Endothelial cell of umbilical vein (primary cell): ENCODE measurements at regions not wholly inside any gene's neighbourhood (a gene's known extent, or its start where the extent isn't known, plus 50 kb on each side); places are given as distances from the start of the nearest gene placed in this dataset.

Experiments used
- CTCF ChIP-seq, 2 donors: IDR thresholded peaks; 1 replicate in 1 of 2; 2 replicates in 1 of 2; pipeline ENCODE4 v1.5.1; 2011; ENCODE audit warnings: low read length in 2 of 2, mild to moderate bottlenecking in 2 of 2, moderate library complexity in 2 of 2, control low read depth in 1 of 2, inconsistent platforms in 1 of 2, low read depth in 1 of 2; ENCODE audit not compliant: insufficient read depth in 1 of 2; ENCODE audit errors: extremely low read depth in 1 of 2
- EZH2 ChIP-seq: IDR thresholded peaks from 2 replicates; pipeline ENCODE4 v1.6.1; 2012; ENCODE audit warnings: borderline replicate concordance, low read depth, mild to moderate bottlenecking, moderate library complexity, low read length, inconsistent platforms; ENCODE audit not compliant: severe bottlenecking
- JUN ChIP-seq: IDR thresholded peaks from 2 replicates; pipeline ENCODE4 v1.6.1; 2011; ENCODE audit warnings: borderline replicate concordance, low read depth; ENCODE audit not compliant: insufficient read length, insufficient read depth
- MAX ChIP-seq: IDR thresholded peaks from 2 replicates; pipeline ENCODE4 v1.6.1; 2011; ENCODE audit not compliant: insufficient read depth, insufficient read length
- MYC ChIP-seq: IDR thresholded peaks from one replicate; pipeline ENCODE4 v1.6.1; 2011; ENCODE audit warnings: mild to moderate bottlenecking, low read depth, low read length
- POLR2A ChIP-seq: IDR thresholded peaks from 2 replicates; pipeline ENCODE4 v1.6.1; 2012; ENCODE audit warnings: low read depth, mild to moderate bottlenecking, control low read depth, low read length
- POLR2AphosphoS5 ChIP-seq: IDR thresholded peaks from 2 replicates; pipeline ENCODE4 v1.6.1; 2012; ENCODE audit warnings: low read depth, mild to moderate bottlenecking, control low read depth, low read length, moderate library complexity; ENCODE audit not compliant: insufficient read depth

GRCh38 chr3:135759651-135760050 is 205.9 kb upstream of the PPP2R3A start:
- TF ChIP-seq CTCF (IDR thresholded peaks at IDR 0.05; ENCODE audit: extremely low read depth in 1 of 2, insufficient read depth in 1 of 2, low read depth in 1 of 2, low read length in 2 of 2) (no peak), EZH2 (no peak), MYC (no peak), POLR2A (no peak), JUN (no peak), POLR2AphosphoS5 (no peak), MAX (no peak)
